HG02571 (cell line): ENCODE measurements at regions not wholly inside any gene's neighbourhood (a gene's known extent, or its start where the extent isn't known, plus 50 kb on each side); places are given as distances from the start of the nearest gene placed in this dataset.

Source experiments
- ATAC-seq: cut with Tn5 transposase; IDR thresholded peaks from one replicate; pipeline ENCODE4 v1.9.1; 2021; ENCODE audit warnings: mild to moderate bottlenecking, moderate library complexity; ENCODE audit not compliant: unreplicated experiment

- no peak for ATAC-seq
These were observed 236.7 kb downstream of the BRD1 start for GRCh38 chr22:49590851-49591445.

GRCh38 chr22:49590381-49590780, 237.3 kb downstream of the BRD1 start:
- ATAC-seq = no peak

DNA sequence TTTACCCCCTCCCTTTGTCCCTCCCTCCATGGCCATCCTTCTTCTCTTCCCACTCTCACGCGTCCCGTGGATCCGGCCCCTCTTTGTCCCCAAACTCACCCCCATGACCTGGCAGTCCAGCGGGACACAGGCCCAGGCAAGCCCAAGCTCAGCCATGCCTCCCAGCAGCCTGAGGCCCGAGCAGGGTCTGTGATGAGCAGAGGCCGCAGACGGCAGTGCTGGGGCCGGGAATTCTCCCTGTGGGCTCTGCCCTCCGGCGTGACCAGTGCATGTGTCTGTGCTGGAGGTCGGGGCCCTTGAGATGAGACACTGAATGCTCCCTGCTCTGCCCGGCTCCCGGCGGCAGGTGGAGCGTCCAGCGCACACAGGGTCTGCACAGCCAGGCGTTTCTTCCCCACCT, 237.9 kb downstream of the BRD1 start:
- no peak for ATAC-seq

- no peak for ATAC-seq
These were observed 238.4 kb downstream of the BRD1 start for GRCh38 chr22:49589301-49589700.

GRCh38 chr22:49588739-49589138, 238.9 kb downstream of the BRD1 start:
- ATAC-seq = no peak

DNA sequence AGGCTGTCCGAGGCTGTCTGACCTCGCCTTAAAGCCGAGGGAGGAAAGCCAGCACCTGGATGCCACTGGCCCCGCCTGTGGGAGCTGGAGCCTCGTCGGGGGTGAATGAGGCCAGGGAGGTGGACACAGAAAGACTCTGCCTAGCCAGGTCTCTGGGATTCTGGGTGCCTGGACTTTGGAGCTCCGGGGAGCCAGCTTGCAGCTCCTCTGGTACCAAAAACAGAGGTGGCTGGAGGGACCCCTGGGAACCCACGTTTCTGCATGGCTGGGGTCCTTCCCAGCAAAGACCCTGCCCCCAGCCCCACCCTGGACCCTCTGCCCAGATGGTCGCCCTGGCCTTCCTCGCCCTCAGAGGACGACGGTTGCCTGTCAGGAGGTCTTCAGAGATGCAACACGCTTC, 239.7 kb downstream of the BRD1 start:
- ATAC-seq = no peak

DNA sequence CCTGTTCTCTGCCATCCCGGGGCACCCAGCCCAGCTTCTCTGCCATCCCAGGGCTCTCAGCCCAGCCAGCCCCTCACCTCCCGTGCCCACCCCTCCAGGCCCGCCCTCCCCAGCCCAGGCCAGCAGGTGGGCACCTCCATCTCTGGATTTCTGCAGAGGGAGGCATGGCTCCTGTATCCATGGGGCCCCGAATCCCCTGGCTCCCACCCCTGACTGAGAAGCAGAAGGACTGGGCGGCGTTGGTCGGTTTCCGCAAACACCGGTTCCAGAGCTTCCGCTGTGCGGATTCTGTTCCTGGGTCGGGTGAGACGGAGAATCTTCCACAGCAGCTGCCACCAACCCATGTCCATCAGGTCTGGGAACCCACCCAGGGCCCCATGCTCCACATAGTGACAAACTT, 240.3 kb downstream of the BRD1 start:
- no peak for ATAC-seq

- ATAC-seq = no peak
These were observed 240.8 kb downstream of the BRD1 start for GRCh38 chr22:49586873-49587272.

DNA sequence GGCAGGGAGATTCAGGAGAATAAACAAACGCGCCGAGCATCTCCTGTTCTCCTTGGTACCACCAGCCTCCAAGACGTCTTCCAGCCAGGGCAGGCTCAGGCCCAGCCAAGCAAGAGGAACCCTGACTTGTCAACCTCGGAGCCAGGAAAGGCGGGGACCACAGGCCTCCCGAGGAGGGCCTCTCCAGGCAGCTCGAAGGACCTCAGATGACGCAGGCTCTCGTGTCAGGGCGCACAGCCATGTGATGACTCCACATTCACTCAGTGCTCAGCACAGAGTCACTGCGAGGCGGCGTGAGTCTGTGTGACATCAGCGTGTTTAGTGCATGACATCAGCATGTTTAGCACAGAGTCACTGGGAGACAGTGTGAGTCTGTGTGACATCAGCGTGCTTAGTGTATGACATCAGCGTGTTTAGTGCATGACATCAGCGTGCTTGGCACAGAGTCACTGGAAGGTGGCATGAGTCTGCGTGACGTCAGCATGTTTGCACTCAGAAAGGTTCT, 241.4 kb downstream of the BRD1 start:
- ATAC-seq = no peak

DNA sequence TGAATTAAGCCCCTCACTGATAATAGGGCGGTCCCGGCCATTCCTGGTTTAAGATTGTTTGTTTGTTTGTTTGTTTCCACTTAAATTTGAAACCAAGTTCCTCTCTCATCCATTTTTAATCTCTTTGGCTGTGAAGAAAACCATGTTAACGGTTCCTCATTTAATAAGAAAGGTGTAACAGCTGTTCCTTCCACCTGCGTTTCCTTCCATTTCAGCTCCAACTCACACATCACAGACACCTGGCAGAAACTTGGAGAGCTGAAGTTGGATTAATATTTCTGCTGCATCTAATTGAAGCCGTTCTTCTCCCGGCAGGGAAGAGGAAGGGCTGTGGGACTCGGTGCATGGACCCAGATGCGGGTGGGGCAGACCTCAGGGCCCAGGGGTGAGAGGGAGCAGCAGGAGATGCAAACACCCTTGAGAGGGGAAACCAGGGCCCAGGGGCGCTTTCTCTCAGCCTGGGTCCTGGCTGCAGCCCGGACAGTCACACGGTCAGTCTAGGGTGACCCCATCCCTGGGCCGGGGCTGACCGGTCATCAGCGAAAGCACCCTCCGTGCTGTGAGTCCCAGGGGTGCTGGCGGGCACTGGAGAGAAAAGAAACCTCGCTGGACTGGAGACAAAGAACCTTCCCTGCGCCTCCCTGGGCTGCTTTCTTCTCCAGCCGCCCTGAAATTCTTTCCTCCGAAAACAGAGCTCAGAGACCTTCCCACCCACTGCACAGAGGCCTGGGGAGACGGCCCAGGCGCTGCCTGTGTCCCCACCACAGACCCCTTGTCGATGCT, 242.0 kb downstream of the BRD1 start:
- no peak for ATAC-seq

DNA sequence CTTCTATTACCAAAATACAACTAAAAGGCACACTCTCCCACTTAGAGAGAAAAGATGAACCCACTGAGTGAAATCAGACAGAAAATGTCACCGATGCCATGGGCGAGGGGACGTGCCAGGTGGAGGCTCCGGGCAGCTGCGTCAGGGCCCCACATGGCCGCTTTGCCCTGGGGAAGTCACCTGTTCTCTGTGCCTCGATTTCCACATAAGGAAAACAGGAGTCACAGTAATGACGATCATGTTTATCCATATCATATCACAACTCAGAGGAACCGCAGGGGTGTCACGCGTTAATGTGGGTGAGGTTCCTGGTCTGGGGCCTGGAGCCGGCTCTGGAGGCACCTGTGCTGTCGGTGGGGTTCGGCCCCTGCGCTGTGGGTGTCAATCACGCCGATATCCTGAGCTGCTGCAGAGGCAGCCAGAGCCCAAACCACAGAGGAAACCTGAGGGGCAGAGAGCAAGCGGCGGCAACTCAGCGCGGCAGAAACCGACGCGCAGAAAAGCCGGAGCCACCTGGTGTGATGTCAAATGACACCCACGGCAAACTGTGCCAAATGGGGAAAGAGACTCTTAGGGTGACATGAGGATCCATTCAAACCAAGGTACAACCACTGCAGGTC, 243.7 kb downstream of the BRD1 start:
- no peak for ATAC-seq

DNA sequence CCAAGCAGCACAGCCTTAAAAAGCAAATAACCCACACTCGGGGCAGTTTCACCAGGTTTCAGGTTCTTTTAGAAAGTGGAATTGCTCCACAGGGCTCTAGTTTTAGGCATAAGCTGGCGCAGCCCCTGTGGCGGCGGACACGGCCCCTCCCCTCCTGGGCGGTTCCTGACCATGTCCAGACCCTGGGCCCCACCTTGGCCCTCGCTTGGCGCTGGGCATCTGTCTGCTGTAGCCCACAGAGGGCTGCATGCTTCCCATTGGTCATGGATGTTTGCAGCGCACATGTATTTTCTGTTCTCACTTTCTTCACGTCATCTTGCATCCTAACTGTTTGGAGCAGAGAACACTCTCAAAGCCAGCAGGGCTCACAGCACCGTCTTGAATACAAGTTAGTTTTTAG, 244.3 kb downstream of the BRD1 start:
- no peak for ATAC-seq

DNA sequence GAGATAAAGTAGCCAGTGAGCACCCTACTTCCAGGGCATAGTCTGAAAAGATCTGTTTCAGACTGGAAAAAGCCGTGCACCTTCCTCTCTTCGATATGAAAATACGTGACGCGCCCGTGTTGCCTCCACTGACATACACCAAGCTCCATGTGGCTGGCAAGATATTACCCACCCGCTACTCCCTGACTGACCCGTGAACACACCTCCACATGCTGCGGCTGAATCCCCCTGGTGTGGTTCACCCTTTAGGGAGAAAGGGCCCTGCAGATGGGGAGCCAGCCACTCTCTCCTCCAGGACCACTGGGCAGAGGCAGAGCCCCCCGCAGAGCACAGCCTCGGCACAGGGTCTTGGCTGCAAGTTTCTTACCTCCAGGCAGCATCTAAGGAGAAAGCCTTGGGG, 245.0 kb downstream of the BRD1 start:
- ATAC-seq = no peak

DNA sequence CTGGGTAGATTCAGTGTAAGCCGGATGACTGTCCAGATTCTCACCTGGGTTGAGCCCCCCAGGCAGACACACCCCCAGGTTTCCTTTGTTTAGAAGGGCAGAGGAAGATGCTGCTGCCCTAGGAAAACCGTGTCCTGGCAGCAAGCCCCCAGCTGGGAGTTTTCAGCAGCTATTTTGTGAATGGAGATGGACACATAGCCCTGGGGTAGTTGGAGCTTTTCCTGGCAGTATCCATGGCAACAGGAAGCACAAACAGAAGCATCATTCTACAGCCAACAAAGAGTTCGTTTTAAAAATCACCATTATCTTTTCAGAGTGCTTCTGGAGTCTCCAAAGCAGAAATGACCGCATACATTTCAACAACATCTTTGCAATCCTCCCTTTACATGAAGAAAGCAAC, 245.5 kb downstream of the BRD1 start:
- ATAC-seq = no peak

GRCh38 chr22:49580024-49580423, 247.6 kb downstream of the BRD1 start:
- no peak for ATAC-seq

DNA sequence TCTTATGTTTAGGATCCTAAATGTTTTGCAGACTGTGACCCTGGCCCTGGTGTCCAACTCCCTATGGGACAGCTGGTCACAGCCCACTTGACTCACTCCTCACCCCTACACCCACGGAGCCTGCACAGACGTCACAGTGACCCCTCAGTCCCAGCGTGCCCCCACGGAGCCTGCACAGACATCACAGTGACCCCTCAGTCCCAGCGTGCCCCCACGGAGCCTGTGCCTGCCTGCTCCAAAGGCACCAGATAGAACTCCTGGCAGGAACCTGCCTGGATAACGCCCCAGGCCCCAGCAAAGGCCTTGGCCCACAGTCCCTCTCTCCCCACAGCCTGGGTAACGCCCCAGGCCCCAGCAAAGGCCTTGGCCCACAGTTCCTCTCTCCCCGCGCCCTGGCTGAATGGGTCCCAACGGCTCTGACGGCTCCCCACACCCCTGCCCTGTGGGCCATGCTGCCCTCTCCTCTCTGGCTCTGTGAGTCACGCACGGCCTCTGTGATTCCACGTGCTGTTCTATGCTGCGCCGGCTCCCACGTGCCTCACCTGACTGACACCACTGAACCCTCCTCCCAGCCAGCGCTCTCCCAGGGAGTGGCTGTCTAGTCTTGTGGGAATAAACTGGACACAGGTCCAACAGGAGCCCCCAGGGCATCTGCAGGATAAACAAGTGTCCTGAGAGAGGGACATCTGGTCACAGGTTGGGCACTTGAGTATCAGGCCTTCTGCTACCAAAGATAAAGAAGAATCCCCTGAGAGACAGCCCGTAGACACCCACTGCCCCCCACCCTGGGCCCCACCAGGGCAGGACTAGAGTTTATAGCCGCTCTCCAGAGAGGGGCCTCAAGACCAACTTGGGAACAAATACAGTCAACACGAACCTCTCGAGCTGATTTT, 250.3 kb downstream of the BRD1 start:
- no peak for ATAC-seq

DNA sequence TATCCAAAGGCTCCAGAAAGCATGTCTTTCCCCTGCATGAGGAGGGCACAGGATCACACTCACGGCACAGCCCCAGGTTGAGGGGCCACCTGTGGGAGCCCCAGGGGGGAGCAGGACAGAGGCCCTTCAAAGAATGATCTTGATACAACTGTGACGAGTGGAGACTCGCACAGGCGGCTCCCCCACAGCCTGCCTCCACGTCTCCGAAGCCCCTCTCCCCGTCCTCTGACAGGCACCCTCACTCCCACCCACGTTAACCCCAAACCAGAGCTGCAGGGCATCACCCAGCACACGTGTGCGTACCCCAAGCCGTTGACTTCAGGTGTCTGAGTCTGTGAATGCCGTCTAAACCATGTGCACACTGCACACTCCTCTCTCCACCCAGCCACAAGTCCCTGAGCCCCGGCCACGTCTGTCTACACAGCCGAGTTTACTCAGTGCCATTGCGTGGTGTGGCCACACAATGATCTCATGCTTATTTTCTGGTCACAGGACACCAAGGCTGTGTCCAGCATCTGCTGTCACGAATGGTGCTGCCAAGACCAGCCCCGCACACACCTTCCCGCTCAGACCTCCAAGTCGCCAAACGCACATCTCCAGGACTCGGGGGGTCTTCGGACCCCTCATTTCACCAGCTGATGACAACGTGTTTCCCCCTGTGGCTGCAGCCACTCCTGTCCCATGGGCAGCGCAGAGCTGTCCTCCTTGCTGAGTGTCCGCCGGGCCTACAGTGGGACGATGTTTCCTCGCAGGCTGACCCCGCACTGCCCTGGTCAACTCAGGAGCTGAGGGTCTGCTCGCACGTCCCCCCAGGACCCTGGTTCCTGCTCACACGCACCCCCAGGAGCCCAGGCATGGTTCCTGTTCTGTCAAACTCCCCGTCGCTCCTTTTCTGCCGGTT, 251.2 kb downstream of the BRD1 start:
- no peak for ATAC-seq

DNA sequence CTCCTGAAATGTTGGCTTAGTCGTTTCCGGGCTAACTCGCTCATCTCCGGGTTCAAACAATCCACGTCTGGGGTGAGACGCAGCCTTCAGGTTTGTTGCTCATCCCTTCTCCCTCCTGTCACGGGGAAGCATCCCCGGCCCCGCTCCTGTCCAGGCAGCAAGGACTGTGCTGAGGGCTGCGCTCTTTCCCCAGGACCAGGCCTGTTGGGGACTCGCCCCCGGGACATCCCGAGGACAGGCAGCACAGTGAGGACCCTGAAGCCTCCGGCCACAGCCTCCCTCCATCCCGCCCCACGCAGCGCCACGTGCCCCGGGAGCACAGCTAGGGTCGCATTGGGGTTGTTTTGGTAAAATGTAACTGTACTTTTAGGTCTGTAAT, 252.0 kb downstream of the BRD1 start:
- no peak for ATAC-seq

GRCh38 chr22:49574881-49575702, 252.6 kb downstream of the BRD1 start:
- no peak for ATAC-seq
